Stimulated activated CD4-positive, alpha-beta T cell treated with anti-CD3 and anti-CD28 coated beads, Interleukin-2, amount 100 ng/mL, for 4 hours (primary cell): ENCODE measurements at regions not wholly inside any gene's neighbourhood (a gene's known extent, or its start where the extent isn't known, plus 50 kb on each side); places are given as distances from the start of the nearest gene placed in this dataset.
"Not testable (repeated sequence)": the region's sequence is repeated elsewhere in the genome, so short reads cannot be mapped to it uniquely, and the experiment has no call there.

Experiments
- DNase-seq: peaks from one replicate; pipeline ENCODE4 v3.0.0-alpha.2; 2020; ENCODE audit warnings: low read depth

- no peak for DNase-seq
These were observed 513.4 kb downstream of the ZNF385D start for GRCh38 chr3:21237638-21238037.

- no peak for DNase-seq
These were observed 515.5 kb downstream of the ZNF385D start for GRCh38 chr3:21235491-21235890.

DNA sequence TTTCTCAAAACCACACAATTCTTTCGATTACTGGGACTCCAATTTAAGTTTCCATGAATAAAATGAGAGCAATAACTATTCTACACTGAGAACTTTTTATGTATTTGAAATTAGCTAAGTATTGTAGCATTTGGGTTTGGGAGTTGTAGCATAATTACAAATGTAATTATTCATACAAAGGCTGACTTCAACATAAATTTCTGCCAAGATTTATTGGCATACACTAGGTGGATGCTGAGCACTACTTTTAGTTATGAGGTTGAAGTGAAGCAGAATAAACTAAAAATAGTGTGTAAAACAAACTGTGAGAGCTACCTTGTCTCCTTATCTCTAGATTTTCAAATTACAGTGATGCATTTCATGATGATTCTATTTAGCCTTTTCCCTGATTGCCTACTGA lies 516.1 kb downstream of the ZNF385D start:
- no peak for DNase-seq

- DNase-seq: no peak
These were observed 521.4 kb downstream of the ZNF385D start for GRCh38 chr3:21229426-21230135.

GRCh38 chr3:21226086-21226485 lies 524.9 kb downstream of the ZNF385D start:
- no peak for DNase-seq

DNA sequence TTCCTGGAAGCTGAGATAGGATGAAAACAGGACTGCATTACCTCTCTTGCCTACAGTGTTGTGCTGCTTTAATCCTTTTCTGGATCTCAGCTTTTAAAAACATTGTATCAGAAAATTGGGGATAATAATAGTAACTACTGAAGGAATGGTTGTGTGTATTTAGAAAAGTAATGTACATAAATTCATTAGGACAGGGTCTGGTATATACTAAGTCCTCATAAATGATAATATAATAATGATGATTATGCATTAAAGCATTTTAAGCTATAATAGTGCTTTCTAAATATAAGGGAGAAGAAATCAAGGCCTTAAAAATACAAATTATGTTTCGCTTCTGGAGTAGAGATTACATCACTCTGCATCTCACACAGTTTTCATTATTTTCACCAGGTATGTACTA lies 530.1 kb downstream of the ZNF385D start:
- DNase-seq: no peak

DNA sequence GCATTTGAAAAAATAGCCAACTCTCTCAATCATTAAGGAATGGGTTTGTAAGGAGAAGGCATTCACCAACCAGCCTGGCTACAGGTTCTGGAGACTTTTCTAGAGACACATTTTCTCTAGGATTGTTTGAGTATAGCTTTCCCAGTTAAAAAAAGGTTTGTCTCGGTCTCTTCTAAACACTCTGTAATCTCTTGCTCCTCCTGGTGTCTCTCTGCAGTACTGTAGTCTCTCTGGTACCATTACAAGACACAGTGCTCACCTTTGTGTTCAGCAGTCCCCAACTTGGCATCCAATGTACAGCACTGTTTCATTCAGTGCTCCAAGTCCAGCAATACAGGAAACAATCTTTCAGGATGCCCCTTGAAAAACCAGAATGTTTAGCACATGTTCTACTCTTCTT lies 534.4 kb downstream of the ZNF385D start:
- DNase-seq: no peak

DNA sequence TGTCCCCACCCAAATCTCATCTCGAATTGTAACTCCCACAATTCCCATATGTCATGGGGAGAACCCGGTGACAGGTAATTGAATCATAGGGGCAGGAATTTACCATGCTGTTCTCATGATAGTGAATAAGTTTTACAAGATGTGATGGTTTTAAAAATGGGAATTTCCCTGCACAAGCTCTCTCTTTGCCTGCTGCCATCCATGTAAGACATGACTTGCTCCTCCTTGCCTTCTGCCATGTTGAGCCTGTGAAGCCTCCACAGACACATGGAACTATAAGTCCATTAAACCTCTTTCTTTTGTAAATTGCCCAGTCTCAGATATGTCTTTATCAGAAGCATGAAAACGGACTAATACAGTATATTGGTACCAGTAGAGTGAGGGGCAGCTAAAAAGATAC lies 546.9 kb downstream of the ZNF385D start:
- DNase-seq: not testable (repeated sequence)

- DNase-seq: no peak
These were observed 555.8 kb downstream of the ZNF385D start for GRCh38 chr3:21195203-21195602.

DNA sequence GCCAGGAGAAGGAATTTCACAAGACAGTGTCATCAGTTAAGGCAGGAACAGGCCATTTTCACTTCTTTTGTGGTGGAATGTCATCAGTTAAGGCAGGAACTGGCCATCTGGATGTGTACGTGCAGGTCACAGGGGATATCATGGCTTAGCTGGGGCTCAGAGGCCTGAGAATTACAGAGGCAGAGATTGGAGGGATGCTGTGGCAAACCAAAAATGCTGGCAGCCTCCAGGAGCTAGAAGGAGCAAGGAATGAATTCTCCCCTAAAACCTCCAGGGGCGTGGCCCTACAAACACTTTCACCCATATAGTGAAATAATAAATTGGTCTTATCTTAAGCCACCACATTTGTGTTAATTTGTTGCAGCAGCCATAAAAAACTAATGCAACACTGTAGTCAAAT lies 557.0 kb downstream of the ZNF385D start:
- not testable (repeated sequence) for DNase-seq

DNA sequence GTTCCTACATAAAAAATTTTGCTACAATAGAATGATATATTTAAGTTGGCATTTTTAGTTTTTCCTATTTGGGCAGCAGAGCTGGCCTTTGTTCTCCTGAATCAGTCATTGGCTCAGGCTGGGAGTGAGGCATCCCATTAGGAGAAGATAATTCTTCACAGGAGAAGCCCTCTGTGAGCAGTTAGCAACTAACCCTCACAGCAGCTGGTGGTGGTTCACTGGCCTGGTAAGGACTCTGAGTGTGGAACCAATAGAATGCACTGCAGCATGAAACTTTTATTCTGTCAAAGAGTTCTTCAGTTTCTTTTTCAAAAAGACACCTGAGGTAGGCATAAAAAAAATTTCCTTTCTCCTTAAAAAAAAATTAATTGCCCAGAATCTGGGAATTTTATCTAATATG lies 562.6 kb downstream of the ZNF385D start:
- DNase-seq: no peak

DNA sequence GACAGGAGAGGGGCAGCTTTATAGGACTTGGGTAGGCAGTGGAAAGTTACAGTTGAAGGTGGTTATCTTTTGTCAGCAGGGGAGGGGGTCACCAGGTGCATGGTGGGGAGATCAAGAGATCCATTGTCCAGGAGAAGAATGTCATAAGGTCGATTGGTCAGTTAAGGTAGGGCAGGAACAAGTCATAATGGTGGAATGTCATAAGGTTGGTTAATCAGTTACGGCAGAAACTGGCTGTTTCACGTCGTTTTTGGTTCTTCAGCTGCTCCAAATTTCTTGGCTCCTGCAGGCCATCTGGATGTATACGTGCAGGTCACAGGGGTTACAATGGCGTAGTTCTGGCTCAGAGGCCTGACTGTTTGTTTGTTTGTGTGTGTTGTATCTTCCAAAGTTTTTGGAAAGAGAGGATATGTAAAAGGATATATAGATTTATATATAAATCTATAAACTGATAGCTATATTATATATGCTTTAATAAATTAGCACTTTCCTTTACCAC lies 565.1 kb downstream of the ZNF385D start:
- no peak for DNase-seq

DNA sequence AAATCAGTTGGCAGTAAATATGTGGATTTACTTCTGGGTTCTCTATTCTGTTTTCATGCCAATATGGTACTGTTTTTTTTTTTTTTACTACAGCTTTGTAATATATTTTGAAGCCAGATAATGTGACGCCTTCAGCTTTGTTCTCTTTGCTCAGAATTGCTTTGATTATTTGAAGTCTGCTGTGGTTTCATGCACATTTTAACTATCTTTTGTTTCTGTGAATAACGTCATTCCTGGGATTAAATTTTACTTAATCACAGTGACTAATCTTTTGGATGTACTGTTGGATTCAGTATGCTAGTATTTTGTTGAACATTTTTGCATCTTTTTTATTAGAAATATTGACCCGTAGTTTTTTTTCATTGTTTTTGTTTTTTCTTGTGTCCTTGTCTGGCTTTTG lies 576.5 kb downstream of the ZNF385D start:
- no peak for DNase-seq

GRCh38 chr3:21170964-21171363 lies 580.0 kb downstream of the ZNF385D start:
- DNase-seq: no peak

- no peak for DNase-seq
These were observed 581.1 kb downstream of the ZNF385D start for GRCh38 chr3:21169948-21170347.

GRCh38 chr3:21168471-21168870 lies 582.5 kb downstream of the ZNF385D start:
- DNase-seq: no peak

DNA sequence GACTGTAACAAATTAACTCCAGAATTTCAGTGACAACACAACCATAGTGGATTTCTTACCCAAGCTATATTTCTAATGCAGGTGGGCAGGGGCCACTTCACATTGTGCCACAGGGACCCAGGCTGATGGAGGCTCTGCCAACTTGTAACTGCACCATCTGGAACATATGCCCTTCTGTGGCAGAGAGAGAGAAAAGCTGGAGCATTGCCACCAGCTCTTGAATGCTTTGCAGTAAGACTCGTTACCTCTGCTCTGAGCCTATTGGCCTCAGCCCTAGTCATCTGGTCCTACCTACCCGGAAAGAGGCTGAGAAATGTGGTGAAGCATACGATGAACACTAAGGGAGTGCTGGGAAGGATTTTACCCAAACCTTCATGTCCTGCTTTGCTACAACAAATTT lies 587.1 kb downstream of the ZNF385D start:
- DNase-seq: no peak

GRCh38 chr3:21159543-21159906 lies 591.5 kb downstream of the ZNF385D start:
- DNase-seq: no peak

DNA sequence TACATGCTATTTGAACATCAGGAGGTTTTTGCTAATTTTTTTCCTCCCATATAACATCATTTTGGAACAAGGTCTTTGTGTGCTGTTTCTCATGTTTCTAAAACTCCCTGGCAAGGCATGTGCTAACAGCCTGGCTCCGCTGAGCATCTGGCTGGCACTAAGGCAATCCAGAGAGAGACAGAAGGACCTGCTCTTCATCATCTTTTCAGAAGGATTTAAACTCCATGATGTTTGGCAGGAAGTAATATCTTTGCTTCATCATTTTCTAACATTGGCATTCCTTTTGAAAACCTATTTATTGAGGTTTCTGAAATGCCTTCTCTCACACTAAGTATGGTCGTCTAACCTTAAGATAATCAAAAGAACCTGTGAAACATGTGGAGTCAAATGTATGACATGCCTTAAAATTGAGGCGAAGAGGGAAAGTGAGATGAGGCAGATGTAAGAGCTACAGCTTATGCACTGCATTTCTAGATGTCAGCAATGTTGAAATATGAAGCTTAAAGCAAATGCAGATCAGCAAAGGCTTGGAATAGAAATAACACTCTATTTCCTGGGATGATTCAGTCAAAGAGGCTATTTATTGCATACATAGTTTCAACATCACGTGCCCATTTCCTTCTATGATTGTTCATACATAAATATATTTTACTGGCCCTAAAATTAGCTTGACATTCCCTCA lies 592.0 kb downstream of the ZNF385D start:
- DNase-seq: no peak

- DNase-seq: no peak
These were observed 596.1 kb downstream of the ZNF385D start for GRCh38 chr3:21154911-21155310.

GRCh38 chr3:21152555-21152954 lies 598.5 kb downstream of the ZNF385D start:
- no peak for DNase-seq

GRCh38 chr3:21142949-21143348 lies 608.1 kb downstream of the ZNF385D start:
- DNase-seq: no peak

GRCh38 chr3:21142031-21142430 lies 609.0 kb downstream of the ZNF385D start:
- DNase-seq: no peak

DNA sequence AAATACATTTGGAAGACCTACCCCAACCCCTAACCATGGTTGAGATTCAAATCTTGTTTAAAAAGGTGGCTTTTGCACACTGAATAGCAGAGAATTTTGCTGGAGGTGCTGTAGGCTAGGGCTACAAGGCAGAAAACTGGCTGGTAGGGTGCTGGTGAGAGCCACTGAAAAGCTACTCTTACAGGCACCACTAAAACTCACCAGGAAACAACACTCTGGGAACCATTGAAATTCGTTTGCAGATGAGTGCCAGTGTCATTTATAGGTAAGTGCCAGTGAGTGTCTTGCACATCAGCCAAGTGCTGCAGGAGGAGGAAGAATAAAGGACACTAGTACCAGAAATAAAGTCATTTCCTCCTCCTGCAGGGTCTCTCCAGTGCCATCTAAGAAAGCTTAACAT lies 610.2 kb downstream of the ZNF385D start:
- DNase-seq: no peak
